ENCODE measurements at regions not wholly inside any gene's neighbourhood (a gene's known extent, or its start where the extent isn't known, plus 50 kb on each side); places are given as distances from the start of the nearest gene placed in this dataset.

GRCh38 chr7:9890092-9890491, 1083.6 kb upstream of the PHF14 start:
- TF ChIP-seq CTCF (conservative IDR thresholded peaks at IDR 0.05; ENCODE audit: low read depth, low read length): no peak
- no peak for TF ChIP-seq RAD21 (IDR thresholded peaks at IDR 0.05; ENCODE audit: low read length)
- TF ChIP-seq FOS (IDR thresholded peaks at IDR 0.05; ENCODE audit: low read depth, low read length): no peak
- no peak for TF ChIP-seq ELK1 (IDR thresholded peaks at IDR 0.05; ENCODE audit: borderline replicate concordance, low read depth, low read length)
- no peak for TF ChIP-seq CEBPB (IDR thresholded peaks at IDR 0.05; ENCODE audit: low read depth, low read length)
- TF ChIP-seq RFX5 (IDR thresholded peaks at IDR 0.05; ENCODE audit: low read depth, low read length): no peak
- no peak for TF ChIP-seq SMC3 (IDR thresholded peaks at IDR 0.05; ENCODE audit: low read depth, low read length)
- TF ChIP-seq POLR2A (IDR thresholded peaks at IDR 0.05; ENCODE audit: low read depth, low read length): no peak
- TF ChIP-seq MXI1 (IDR thresholded peaks at IDR 0.05; ENCODE audit: borderline replicate concordance, low read depth, low read length): no peak
- no peak for TF ChIP-seq USF2 (IDR thresholded peaks at IDR 0.05; ENCODE audit: low read depth, low read length)
- no peak for TF ChIP-seq CHD1 (IDR thresholded peaks at IDR 0.05; ENCODE audit: low read depth, low read length)

Measured in IMR-90 (cell line).